ENCODE measurements at regions not wholly inside any gene's neighbourhood (a gene's known extent, or its start where the extent isn't known, plus 50 kb on each side); places are given as distances from the start of the nearest gene placed in this dataset.

- no peak for TF ChIP-seq CTCF (IDR thresholded peaks at IDR 0.05; ENCODE audit: insufficient read depth, low read depth, low read length, missing control alignments)
- DNase-seq (ENCODE audit: low read depth), result no peak
- H3K4me3 ChIP-seq (ENCODE audit: low read length), result no peak overlapping the region
Observed at GRCh38 chr11:16615480-16615879, 123.0 kb upstream of the C11orf58 start.

- peak; percentile 91 for TF ChIP-seq CTCF (IDR thresholded peaks at IDR 0.05; ENCODE audit: insufficient read depth, low read depth, low read length, missing control alignments)
- peak; percentile 85 for DNase-seq (ENCODE audit: low read depth)
- peak overlapping the region; percentile 47 for H3K4me3 ChIP-seq (ENCODE audit: low read length)
Observed at GRCh38 chr11:16613512-16614381, 124.7 kb upstream of the C11orf58 start.

GRCh38 chr11:16613262-16613511 lies 125.3 kb upstream of the C11orf58 start:
- TF ChIP-seq CTCF (IDR thresholded peaks at IDR 0.05; ENCODE audit: insufficient read depth, low read depth, low read length, missing control alignments), result no peak
- H3K4me3 ChIP-seq (ENCODE audit: low read length), result peak overlapping the region; percentile 47
- no peak for DNase-seq (ENCODE audit: low read depth)

- H3K4me3 ChIP-seq (ENCODE audit: low read length), result peak overlapping the region; percentile 47
- no peak for TF ChIP-seq CTCF (IDR thresholded peaks at IDR 0.05; ENCODE audit: insufficient read depth, low read depth, low read length, missing control alignments)
- DNase-seq (ENCODE audit: low read depth), result peak; percentile 19
Observed at GRCh38 chr11:16612566-16613261, 125.7 kb upstream of the C11orf58 start.

DNA sequence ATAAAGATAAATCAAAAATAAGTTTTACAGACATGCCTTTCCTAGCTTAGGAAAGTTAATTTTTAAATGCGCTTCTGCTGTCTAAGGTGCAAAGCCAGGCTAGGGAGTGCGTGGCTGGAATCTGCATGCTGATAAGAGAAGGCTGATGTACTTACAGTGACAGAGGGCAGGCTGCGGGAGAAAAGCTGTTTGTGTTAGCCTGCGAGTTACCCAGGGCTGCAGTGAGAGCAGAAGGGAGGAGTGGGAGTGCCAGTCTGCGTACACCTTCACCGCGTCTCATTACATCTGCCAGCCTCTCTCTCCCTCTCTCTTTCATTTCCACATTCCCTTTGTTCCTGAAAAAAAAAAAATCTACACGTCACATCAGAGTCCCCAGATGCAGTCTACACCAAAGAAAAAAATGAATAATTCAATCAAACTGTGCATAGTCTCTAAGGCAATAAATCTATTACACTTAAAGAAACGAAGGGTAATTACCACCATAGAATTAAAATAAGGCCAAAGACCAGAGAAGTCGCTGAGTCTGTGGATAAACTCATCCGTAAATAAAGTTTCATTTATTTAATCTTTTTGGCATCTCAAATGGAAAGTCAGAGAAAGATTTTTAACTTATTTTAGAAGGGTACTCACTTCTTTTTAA lies 126.4 kb upstream of the C11orf58 start:
- no peak for TF ChIP-seq CTCF (IDR thresholded peaks at IDR 0.05; ENCODE audit: insufficient read depth, low read depth, low read length, missing control alignments)
- no peak for DNase-seq (ENCODE audit: low read depth)
- H3K4me3 ChIP-seq (ENCODE audit: low read length), result no peak overlapping the region

DNA sequence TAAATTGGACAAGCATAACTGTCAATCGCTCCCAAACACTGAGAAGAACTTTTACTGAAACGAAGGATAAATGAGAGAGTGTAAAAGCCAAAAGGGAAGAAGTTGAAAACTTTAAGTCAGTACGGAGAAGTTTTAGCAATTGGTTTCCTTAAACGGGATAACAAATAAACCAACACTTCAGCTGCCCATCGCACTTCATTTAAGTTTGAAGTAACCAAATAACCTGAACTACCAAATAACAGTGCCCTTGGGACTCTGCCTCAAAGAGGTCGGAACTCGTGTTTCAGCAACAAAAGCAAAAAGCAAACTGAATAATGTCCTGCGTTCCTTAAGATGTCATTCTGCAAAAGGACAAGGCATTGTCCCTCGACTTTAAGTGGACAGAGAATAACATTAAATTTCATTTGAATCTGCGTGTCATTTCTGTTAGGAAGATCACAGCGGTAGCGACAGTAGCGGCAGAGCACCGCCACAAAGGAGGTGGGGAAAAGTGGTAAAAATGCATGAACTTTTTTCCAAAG lies 127.0 kb upstream of the C11orf58 start:
- no peak overlapping the region for H3K4me3 ChIP-seq (ENCODE audit: low read length)
- TF ChIP-seq CTCF (IDR thresholded peaks at IDR 0.05; ENCODE audit: insufficient read depth, low read depth, low read length, missing control alignments), result no peak
- no peak for DNase-seq (ENCODE audit: low read depth)
